ENCODE measurements at regions not wholly inside any gene's neighbourhood (a gene's known extent, or its start where the extent isn't known, plus 50 kb on each side); places are given as distances from the start of the nearest gene placed in this dataset.

- TF ChIP-seq EP300 (IDR thresholded peaks at IDR 0.05; ENCODE audit: low read length) (no peak), ERF (CRISPR knock-in tag; IDR thresholded peaks at IDR 0.05) (no peak), POLR2A (conservative IDR thresholded peaks at IDR 0.05) (no peak), RAD21 (CRISPR knock-in tag; conservative IDR thresholded peaks at IDR 0.05 in 1 of 2, IDR thresholded peaks at IDR 0.05 in 1 of 2) (no peak)
Observed at GRCh38 chr6:163949431-163949830, 534.9 kb downstream of the QKI start.

All from K562 (cell line).